H9 (cell line): ENCODE measurements at regions not wholly inside any gene's neighbourhood (a gene's known extent, or its start where the extent isn't known, plus 50 kb on each side); places are given as distances from the start of the nearest gene placed in this dataset.

Source experiments
- DNase-seq: peaks from one replicate; pipeline ENCODE4 v3.0.0-alpha.2; 2017
- H2AFZ ChIP-seq: one replicate; pipeline ENCODE4 v1.6.1; 2013; ENCODE audit warnings: mild to moderate bottlenecking, low read length, control low read depth, moderate library complexity
- H2AK5ac ChIP-seq: 2 replicates; pipeline ENCODE4 v1.6.1; 2013; ENCODE audit warnings: low read length, control low read depth, mixed read lengths; ENCODE audit not compliant: insufficient read length
- H2BK120ac ChIP-seq: one replicate; pipeline ENCODE4 v1.6.1; 2013; ENCODE audit warnings: low read depth, mild to moderate bottlenecking, low read length, control low read depth, inconsistent platforms; ENCODE audit not compliant: poor library complexity, severe bottlenecking
- H2BK12ac ChIP-seq: 2 replicates; pipeline ENCODE4 v1.6.1; 2013; ENCODE audit warnings: low read length, control low read depth, mixed read lengths, low read depth; ENCODE audit not compliant: insufficient read length
- H2BK15ac ChIP-seq: 2 replicates; pipeline ENCODE4 v1.6.1; 2013; ENCODE audit warnings: low read depth, low read length, control low read depth
- H2BK20ac ChIP-seq: one replicate; pipeline ENCODE4 v1.6.1; 2013; ENCODE audit warnings: low read depth, mild to moderate bottlenecking, low read length, control low read depth, inconsistent platforms; ENCODE audit not compliant: poor library complexity, severe bottlenecking
- H2BK5ac ChIP-seq: 2 replicates; pipeline ENCODE4 v1.6.1; 2013; ENCODE audit warnings: low read length, control low read depth, mixed read lengths; ENCODE audit not compliant: insufficient read length
- H3K14ac ChIP-seq: 2 replicates; pipeline ENCODE4 v1.6.1; 2013; ENCODE audit warnings: low read length, control low read depth; ENCODE audit not compliant: insufficient read depth
- H3K18ac ChIP-seq: 2 replicates; pipeline ENCODE4 v1.6.1; 2013; ENCODE audit warnings: low read depth, mild to moderate bottlenecking, mixed read lengths, low read length, control low read depth; ENCODE audit not compliant: insufficient read length
- H3K23ac ChIP-seq: 2 replicates; pipeline ENCODE4 v1.6.1; 2013; ENCODE audit warnings: low read length, control low read depth, mixed read lengths, low read depth; ENCODE audit not compliant: insufficient read length
- H3K23me2 ChIP-seq: 2 replicates; pipeline ENCODE4 v1.6.1; 2013; ENCODE audit warnings: low read depth, mild to moderate bottlenecking, mixed read lengths, low read length, control low read depth; ENCODE audit not compliant: insufficient read length, poor library complexity, severe bottlenecking
- H3K27ac ChIP-seq: 2 replicates; pipeline ENCODE4 v1.5.1; 2013; ENCODE audit warnings: low read length, control low read depth, mixed read lengths, low read depth; ENCODE audit not compliant: insufficient read length
- H3K27me3 ChIP-seq: 2 replicates; pipeline ENCODE4 v1.6.1; 2013; ENCODE audit warnings: low read length, control low read depth, inconsistent platforms; ENCODE audit not compliant: insufficient read depth
- H3K4ac ChIP-seq: 2 replicates; pipeline ENCODE4 v1.6.1; 2013; ENCODE audit warnings: low read depth, mild to moderate bottlenecking, control low read depth, inconsistent platforms, low read length, moderate library complexity
- H3K4me1 ChIP-seq: 2 replicates; pipeline ENCODE4 v1.6.1; 2013; ENCODE audit warnings: low read length, control low read depth, inconsistent platforms; ENCODE audit not compliant: insufficient read depth
- H3K4me2 ChIP-seq: 2 replicates; pipeline ENCODE4 v1.6.1; 2013; ENCODE audit warnings: low read length, control low read depth, mixed read lengths; ENCODE audit not compliant: insufficient read length, insufficient read depth
- H3K56ac ChIP-seq: 2 replicates; pipeline ENCODE4 v1.6.1; 2013; ENCODE audit warnings: low read depth, mild to moderate bottlenecking, mixed read lengths, low read length, control low read depth; ENCODE audit not compliant: insufficient read length
- H3K79me1 ChIP-seq: 2 replicates; pipeline ENCODE4 v1.6.1; 2013; ENCODE audit warnings: low read depth, mild to moderate bottlenecking, moderate library complexity, low read length, control low read depth, inconsistent platforms; ENCODE audit not compliant: insufficient read depth, poor library complexity, severe bottlenecking
- H3K79me2 ChIP-seq: 2 replicates; pipeline ENCODE4 v1.6.1; 2013; ENCODE audit warnings: low read length, control low read depth, inconsistent platforms; ENCODE audit not compliant: insufficient read depth
- H3K9ac ChIP-seq: 2 replicates; pipeline ENCODE4 v1.6.1; 2013; ENCODE audit warnings: low read length, control low read depth, mixed read lengths; ENCODE audit not compliant: insufficient read length; ENCODE audit errors: extremely low read depth
- H3K9me3 ChIP-seq: one replicate; pipeline ENCODE4 v1.6.1; 2013; ENCODE audit warnings: low read depth, low read length, inconsistent platforms; ENCODE audit not compliant: control insufficient read depth
- H3T11ph ChIP-seq: one replicate; pipeline ENCODE4 v1.6.1; 2013; ENCODE audit warnings: mild to moderate bottlenecking, low read length, control low read depth, inconsistent platforms
- H4K20me1 ChIP-seq: one replicate; pipeline ENCODE4 v1.6.1; 2013; ENCODE audit not compliant: control insufficient read depth, insufficient read length, insufficient read depth
- H4K5ac ChIP-seq: 2 replicates; pipeline ENCODE4 v1.6.1; 2013; ENCODE audit warnings: low read depth, mild to moderate bottlenecking, mixed read lengths, low read length, control low read depth; ENCODE audit not compliant: insufficient read length
- H4K8ac ChIP-seq: replicated peaks from 2 replicates; pipeline ENCODE4 v1.6.1; 2013; ENCODE audit warnings: low read length, control low read depth, mixed read lengths, low read depth; ENCODE audit not compliant: insufficient read length
- H4K91ac ChIP-seq: 2 replicates; pipeline ENCODE4 v1.6.1; 2013; ENCODE audit warnings: low read depth, mild to moderate bottlenecking, moderate library complexity, mixed read lengths, low read length, control low read depth; ENCODE audit not compliant: insufficient read length
- H3K27ac Mint-ChIP-seq, 3 experiments: 2 replicates in 2 of 3; 3 replicates in 1 of 3; pipeline ENCODE4 v1.8.0; 2020 to 2021; ENCODE audit warnings: mixed read lengths in 3 of 3, mild to moderate bottlenecking in 1 of 3, moderate library complexity in 1 of 3
- H3K27me3 Mint-ChIP-seq: 2 replicates; pipeline ENCODE4 v1.8.0; 2021; ENCODE audit warnings: low read depth, mild to moderate bottlenecking, moderate library complexity, mixed read lengths
- H3K36me3 Mint-ChIP-seq, 3 experiments: 2 replicates in 2 of 3; 3 replicates in 1 of 3; pipeline ENCODE4 v1.8.0; 2020 to 2021; ENCODE audit warnings: low read depth in 3 of 3, mixed read lengths in 3 of 3; ENCODE audit not compliant: insufficient read depth in 1 of 3
- H3K4me1 Mint-ChIP-seq, 2 experiments: 2 replicates each; pipeline ENCODE4 v1.8.0; 2020; ENCODE audit warnings: mixed read lengths in 2 of 2
- H3K4me3 Mint-ChIP-seq, 2 experiments: 2 replicates in 1 of 2; 3 replicates in 1 of 2; pipeline ENCODE4 v1.8.0; 2020 to 2021; ENCODE audit warnings: mild to moderate bottlenecking in 2 of 2, mixed read lengths in 2 of 2, moderate library complexity in 1 of 2
- H3K9me3 Mint-ChIP-seq, 2 experiments: 2 replicates in 1 of 2; 3 replicates in 1 of 2; pipeline ENCODE4 v1.8.0; 2020; ENCODE audit warnings: mild to moderate bottlenecking in 2 of 2, mixed read lengths in 2 of 2, moderate library complexity in 1 of 2
- CTCF ChIP-seq: fragments of 200-600 bp; sonication (generic); conservative IDR thresholded peaks from 3 replicates; pipeline ENCODE4 v1.8.0; 2021; ENCODE audit warnings: antibody characterized with exemption, mild to moderate bottlenecking

- Histone ChIP-seq H3K79me2 (no peaks in the 10 kb centered on the region), H2BK20ac (no peak overlapping the region), H3K18ac (no peak overlapping the region), H3K9ac (no peak overlapping the region), H3K9me3 (no peaks in the 10 kb centered on the region), H3K27ac (no peak overlapping the region), H4K20me1 (no peaks in the 10 kb centered on the region), H3K56ac (no peak overlapping the region), H2BK12ac (no peak overlapping the region), H2BK120ac (no peak overlapping the region), H2BK5ac (no peak overlapping the region), H3K23me2 (no peaks in the 10 kb centered on the region), H4K5ac (no peak overlapping the region), H3T11ph (no peak overlapping the region), H2AFZ (no peak overlapping the region), H2AK5ac (no peak overlapping the region), H3K4me1 (no peaks in the 10 kb centered on the region), H3K4ac (no peak overlapping the region), H3K27me3 (no peaks in the 10 kb centered on the region), H3K4me2 (no peak overlapping the region), H4K91ac (no peak overlapping the region), H3K79me1 (no peaks in the 10 kb centered on the region), H3K23ac (no peak overlapping the region), H2BK15ac (no peak overlapping the region), H4K8ac (no peak overlapping the region), H3K14ac (no peak overlapping the region)
- no peaks in the 10 kb centered on the region for H3K9me3 Mint-ChIP-seq
- H3K27me3 Mint-ChIP-seq: no peaks in the 10 kb centered on the region; the same call in 1 of the 2 replicates
- peaks cover 8% of the 10 kb centered on the region in 2 experiments for H3K4me1 Mint-ChIP-seq
- no peak for DNase-seq
- no peak overlapping the region; a peak in 1 of 5 replicates for H3K4me3 Mint-ChIP-seq
- TF ChIP-seq CTCF: no peak
- no peaks in the 10 kb centered on the region; a peak in 1 of 7 replicates for H3K36me3 Mint-ChIP-seq
- no peak overlapping the region for H3K27ac Mint-ChIP-seq
Observed at GRCh38 chr4:138410266-138410665, 168.1 kb upstream of the SLC7A11 start.
